Spleen (tissue), 11 donors: ENCODE measurements at regions not wholly inside any gene's neighbourhood (a gene's known extent, or its start where the extent isn't known, plus 50 kb on each side); places are given as distances from the start of the nearest gene placed in this dataset.
A peak's percentile ranks its signal among the peaks of the same experiment; 100 is the strongest.

Source experiments
- DNase-seq: peaks from one replicate; pipeline ENCODE4 v3.0.0-alpha.2; 2020
- H3K27ac ChIP-seq, 8 donors: fragments of 200-600 bp; sonication (generic) in 7 of 8; 1 replicate in 4 of 8; 2 replicates in 4 of 8; pipeline versions ENCODE4 v1.5.0 to v1.8.0; 2016 to 2021; ENCODE audit warnings: inconsistent platforms in 4 of 8, mild to moderate bottlenecking in 4 of 8, moderate library complexity in 1 of 8
- H3K27me3 ChIP-seq, 7 donors: fragments of 200-600 bp; sonication (generic) in 6 of 7; replicated peaks in 1 of 7; 1 replicate in 4 of 7; 2 replicates in 3 of 7; pipeline versions ENCODE4 v1.5.0 to v1.8.0; 2016 to 2021; ENCODE audit warnings: inconsistent platforms in 3 of 7, mild to moderate bottlenecking in 1 of 7
- H3K36me3 ChIP-seq, 6 donors: fragments of 200-600 bp; sonication (generic) in 5 of 6; 1 replicate in 4 of 6; 2 replicates in 2 of 6; pipeline versions ENCODE4 v1.5.0 to v1.8.0; 2016 to 2021; ENCODE audit warnings: inconsistent platforms in 2 of 6
- H3K4me1 ChIP-seq, 6 donors: fragments of 200-600 bp; sonication (generic) in 5 of 6; 1 replicate in 3 of 6; 2 replicates in 3 of 6; pipeline versions ENCODE4 v1.5.0 to v1.8.0; 2016 to 2021; ENCODE audit warnings: inconsistent platforms in 3 of 6
- H3K4me3 ChIP-seq, 8 donors: fragments of 200-600 bp; sonication (generic) in 7 of 8; 1 replicate in 4 of 8; 2 replicates in 4 of 8; pipeline versions ENCODE4 v1.5.0 to v1.8.0; 2016 to 2021; ENCODE audit warnings: inconsistent platforms in 4 of 8, mild to moderate bottlenecking in 4 of 8, moderate library complexity in 2 of 8
- H3K9me3 ChIP-seq, 8 donors: fragments of 200-600 bp; sonication (generic) in 7 of 8; 1 replicate in 4 of 8; 2 replicates in 4 of 8; pipeline versions ENCODE4 v1.5.0 to v1.8.0; 2016 to 2021; ENCODE audit warnings: inconsistent platforms in 4 of 8
- CTCF ChIP-seq, 11 experiments: fragments of 200-600 bp in 7 of 11; fragments of 450-650 bp in 4 of 11; sonication (generic) in 4 of 11; IDR thresholded peaks in 8 of 11; conservative IDR thresholded peaks in 3 of 11; 1 replicate in 7 of 11; 2 replicates in 4 of 11; pipeline versions ENCODE4 v1.4.0 to v1.8.0; 2016 to 2021; ENCODE audit warnings: antibody characterized with exemption in 11 of 11, inconsistent platforms in 4 of 11, mild to moderate bottlenecking in 1 of 11
- POLR2A ChIP-seq, 3 donors: fragments of 450-650 bp; IDR thresholded peaks; one replicate each; pipeline ENCODE4 v1.5.1; 2017; ENCODE audit warnings: antibody characterized with exemption in 3 of 3, mild to moderate bottlenecking in 1 of 3
- POLR2AphosphoS5 ChIP-seq, 3 donors: sonication (generic); formaldehyde crosslinking; IDR thresholded peaks; one replicate each; pipeline ENCODE4 v1.5.1; 2017; ENCODE audit warnings: antibody characterized with exemption in 3 of 3
- WGBS, 5 donors: extraction: QIAGEN DNeasy Blood & Tissue Kit in 3 of 5; methylation state at CpG; one replicate each; pipeline versions ENCODE4 v1.1.5 to v1.1.7; 2013 to 2018; 5-methylcytosine and 5-hydroxymethylcytosine counted together
- intact Hi-C: fragments of 100-400 bp; cut with DNase I; formaldehyde crosslinking; loops from one replicate; pipeline ENCODE4 v1.15.0; 2023; ENCODE audit warnings: low total_unique reads
- donor health status: healthy with polysubstance abuse.
- donor health status: DM: no; HTN: no; CAD: no; lungs with moderate emphysema.
- donor health status: DM: no; HTN: no; CAD: no.
- donor health status: Bipolar disorder and iron deficiency.
- donor health status: healthy.
- donor health status: DM: no; HTN: no; CAD: no.
- donor health status: DM: yes; HTN: yes; CAD: no.

DNA sequence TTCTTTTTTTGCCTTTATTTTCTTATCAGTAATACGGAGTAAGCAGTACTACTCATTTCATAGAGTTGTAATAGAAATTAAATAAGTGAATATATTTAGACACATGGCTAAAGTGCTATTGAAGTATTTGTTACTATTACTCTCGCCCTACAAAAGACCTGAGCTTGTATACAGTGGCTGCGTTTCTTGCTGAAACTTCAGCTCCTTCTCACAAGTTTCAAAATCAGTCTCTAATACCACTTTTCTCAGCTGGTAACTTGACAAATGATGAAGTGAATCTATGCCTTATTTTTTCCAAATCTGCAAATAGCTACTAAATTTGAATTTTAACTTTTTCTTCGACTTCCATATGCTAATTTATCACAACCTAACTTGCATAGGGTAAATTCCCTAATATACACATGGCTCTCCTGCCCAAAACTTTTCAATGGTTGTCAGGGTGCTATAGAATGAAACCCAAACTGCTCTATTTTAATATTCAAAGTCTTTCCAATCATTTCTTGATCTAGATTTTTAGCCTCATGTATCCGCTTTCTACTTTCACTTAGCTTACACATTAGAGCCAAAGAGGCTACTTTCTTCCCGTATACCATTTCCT, 347.8 kb upstream of the GULP1 start:
- Histone ChIP-seq H3K9me3 (no peaks in the 10 kb centered on the region), H3K27me3 (no peaks in the 10 kb centered on the region), H3K4me1 (no peaks in the 10 kb centered on the region), H3K36me3 (no peaks in the 10 kb centered on the region), H3K27ac (no peak overlapping the region), H3K4me3 (no peak overlapping the region)
- WGBS, 5 donors: 84 to 93% (median 87%) methylated on average over 6 of the region's 6 CpGs
- TF ChIP-seq POLR2AphosphoS5 (IDR thresholded peaks at IDR 0.05) (no peak), CTCF (IDR thresholded peaks at IDR 0.05 in 8 of 11, conservative IDR thresholded peaks at IDR 0.05 in 3 of 11) (no peak), POLR2A (IDR thresholded peaks at IDR 0.05) (no peak)
- no peak for DNase-seq
- intact Hi-C loops: no loop called here

GRCh38 chr2:187949859-187950258, 341.8 kb upstream of the GULP1 start:
- DNase-seq: no peak
- 80 to 93% (median 87%) methylated on average over 3 of the region's 3 CpGs for WGBS, 5 donors
- H3K4me3 ChIP-seq: no peak overlapping the region
- no peak overlapping the region for H3K27ac ChIP-seq
- H3K36me3 ChIP-seq: no peaks in the 10 kb centered on the region
- no peaks in the 10 kb centered on the region for H3K27me3 ChIP-seq
- TF ChIP-seq CTCF (IDR thresholded peaks at IDR 0.05 in 8 of 11, conservative IDR thresholded peaks at IDR 0.05 in 3 of 11) (no peak), POLR2A (IDR thresholded peaks at IDR 0.05) (no peak), POLR2AphosphoS5 (IDR thresholded peaks at IDR 0.05) (no peak)
- peaks cover 0 to 34% (median 18%) of the 10 kb centered on the region in 8 donors for H3K9me3 ChIP-seq
- no peaks in the 10 kb centered on the region for H3K4me1 ChIP-seq
- intact Hi-C loops: no loop called here

- no peak overlapping the region for H3K27ac ChIP-seq
- no peak for TF ChIP-seq CTCF (IDR thresholded peaks at IDR 0.05 in 8 of 11, conservative IDR thresholded peaks at IDR 0.05 in 3 of 11)
- TF ChIP-seq POLR2AphosphoS5 (IDR thresholded peaks at IDR 0.05): no peak
- no peak for TF ChIP-seq POLR2A (IDR thresholded peaks at IDR 0.05)
- intact Hi-C loops: no loop called here
- no peak overlapping the region for H3K4me3 ChIP-seq
- H3K9me3 ChIP-seq: peaks cover 0 to 41% (median 18%) of the 10 kb centered on the region in 8 donors
- no peaks in the 10 kb centered on the region for H3K27me3 ChIP-seq
- DNase-seq: peak; percentile 72
- H3K4me1 ChIP-seq: no peaks in the 10 kb centered on the region
- no peaks in the 10 kb centered on the region for H3K36me3 ChIP-seq
- 89 to 96% (median 93%) methylated on average over 25 to 32 of the region's 32 CpGs for WGBS, 5 donors
These were observed 340.0 kb upstream of the GULP1 start for GRCh38 chr2:187951470-187952218.

GRCh38 chr2:187956906-187957534, 334.7 kb upstream of the GULP1 start:
- Histone ChIP-seq H3K27me3 (no peaks in the 10 kb centered on the region), H3K4me1 (no peaks in the 10 kb centered on the region), H3K9me3 (peaks cover 0 to 17% (median under 1%) of the 10 kb centered on the region in 8 donors), H3K36me3 (no peaks in the 10 kb centered on the region), H3K4me3 (no peak overlapping the region), H3K27ac (no peak overlapping the region)
- DNase-seq: no peak
- intact Hi-C loops: no loop called here
- 79 to 95% (median 85%) methylated on average over 2 of the region's 2 CpGs for WGBS, 5 donors
- TF ChIP-seq POLR2AphosphoS5 (IDR thresholded peaks at IDR 0.05) (no peak), CTCF (IDR thresholded peaks at IDR 0.05 in 8 of 11, conservative IDR thresholded peaks at IDR 0.05 in 3 of 11) (no peak), POLR2A (IDR thresholded peaks at IDR 0.05) (no peak)
